DOHH2 (cell line): ENCODE measurements at regions not wholly inside any gene's neighbourhood (a gene's known extent, or its start where the extent isn't known, plus 50 kb on each side); places are given as distances from the start of the nearest gene placed in this dataset.

ENCODE experiments used
- H3F3A ChIP-seq: fragments of 200-600 bp; sonication (generic), shearing (Covaris generic); 2 replicates; pipeline ENCODE4 v1.6.0; 2016; ENCODE audit warnings: antibody characterized with exemption, mild to moderate bottlenecking; ENCODE audit not compliant: control insufficient read depth, insufficient read depth
- H3K27ac ChIP-seq: fragments of 200-600 bp; sonication (generic); 2 replicates; pipeline ENCODE4 v1.5.1; 2014; ENCODE audit warnings: low read depth, mild to moderate bottlenecking, low read length, moderate library complexity
- H3K27me3 ChIP-seq: fragments of 200-600 bp; sonication (generic); 2 replicates; pipeline ENCODE4 v1.6.1; 2014; ENCODE audit warnings: mild to moderate bottlenecking, low read length, mixed read lengths; ENCODE audit not compliant: control insufficient read depth
- H3K36me3 ChIP-seq: fragments of 200-600 bp; sonication (generic); 2 replicates; pipeline ENCODE4 v1.6.1; 2014; ENCODE audit warnings: mild to moderate bottlenecking, low read length, moderate library complexity, mixed read lengths; ENCODE audit not compliant: control insufficient read depth
- H3K4me1 ChIP-seq: fragments of 200-600 bp; sonication (generic); 2 replicates; pipeline ENCODE4 v1.6.1; 2014; ENCODE audit warnings: mild to moderate bottlenecking, low read length, mixed read lengths; ENCODE audit not compliant: control insufficient read depth
- H3K4me2 ChIP-seq: fragments of 200-600 bp; sonication (generic); 2 replicates; pipeline ENCODE4 v1.6.0; 2014; ENCODE audit warnings: mild to moderate bottlenecking, low read length, moderate library complexity
- H3K4me3 ChIP-seq: fragments of 200-600 bp; sonication (generic); 2 replicates; pipeline ENCODE4 v1.5.1; 2014; ENCODE audit warnings: mild to moderate bottlenecking, low read length, mixed read lengths
- H3K79me2 ChIP-seq: fragments of 200-600 bp; sonication (generic); 2 replicates; pipeline ENCODE4 v1.6.1; 2014; ENCODE audit warnings: mild to moderate bottlenecking, low read length, mixed read lengths; ENCODE audit not compliant: control insufficient read depth
- H3K9me2 ChIP-seq: fragments of 200-600 bp; sonication (generic); replicated peaks from 2 replicates; pipeline ENCODE4 v1.6.1; 2014; ENCODE audit warnings: mild to moderate bottlenecking, low read length, mixed read lengths; ENCODE audit not compliant: control insufficient read depth
- H3K9me3 ChIP-seq: fragments of 200-600 bp; sonication (generic); 2 replicates; pipeline ENCODE4 v1.6.1; 2014; ENCODE audit warnings: antibody characterized with exemption, low read length, mixed read lengths; ENCODE audit not compliant: control insufficient read depth, insufficient read depth
- H4K20me1 ChIP-seq: fragments of 200-600 bp; sonication (generic); 2 replicates; pipeline ENCODE4 v1.6.0; 2014; ENCODE audit warnings: low read depth, mild to moderate bottlenecking, antibody characterized with exemption, low read length, moderate library complexity; ENCODE audit not compliant: control insufficient read depth, insufficient read depth
- CTCF ChIP-seq: fragments of 200-600 bp; sonication (generic); IDR thresholded peaks from one replicate; pipeline ENCODE4 v1.5.1; 2014; ENCODE audit warnings: antibody characterized with exemption, mild to moderate bottlenecking, low read depth, low read length; ENCODE audit not compliant: poor library complexity, severe bottlenecking
- EZH2phosphoT487 ChIP-seq: fragments of 200-600 bp; sonication (generic); IDR thresholded peaks from 2 replicates; pipeline ENCODE4 v1.6.1; 2017; ENCODE audit warnings: borderline replicate concordance, mild to moderate bottlenecking, antibody characterized with exemption, low read length, moderate library complexity, mixed read lengths

GRCh38 chr5:174454890-174455289 is 269.5 kb upstream of the MSX2 start:
- H3K27ac ChIP-seq, result no peak overlapping the region
- no peak overlapping the region for H3K4me3 ChIP-seq

GRCh38 chr5:174455301-174455700 is 269.1 kb upstream of the MSX2 start:
- Histone ChIP-seq H3K36me3 (no peaks in the 10 kb centered on the region), H3K9me2 (no peaks in the 10 kb centered on the region), H3K4me1 (no peaks in the 10 kb centered on the region), H3K27me3 (no peaks in the 10 kb centered on the region), H3K4me3 (no peak overlapping the region), H3K27ac (no peak overlapping the region), H4K20me1 (no peaks in the 10 kb centered on the region), H3K4me2 (no peak overlapping the region), H3K9me3 (no peaks in the 10 kb centered on the region), H3F3A (no peaks in the 10 kb centered on the region), H3K79me2 (no peaks in the 10 kb centered on the region)
- no peak for TF ChIP-seq EZH2phosphoT487
- no peak for TF ChIP-seq CTCF

More at GRCh38 chr5:174454890-174455289, 269.5 kb upstream of the MSX2 start:
- Histone ChIP-seq H3K79me2 (no peaks in the 10 kb centered on the region), H3F3A (no peaks in the 10 kb centered on the region), H3K9me3 (no peaks in the 10 kb centered on the region), H3K4me1 (no peaks in the 10 kb centered on the region), H3K4me2 (no peak overlapping the region), H3K36me3 (no peaks in the 10 kb centered on the region), H3K27me3 (no peaks in the 10 kb centered on the region), H3K9me2 (no peaks in the 10 kb centered on the region), H4K20me1 (no peaks in the 10 kb centered on the region)
- TF ChIP-seq EZH2phosphoT487 (no peak), CTCF (no peak)

- no peaks in the 10 kb centered on the region for H4K20me1 ChIP-seq
- TF ChIP-seq EZH2phosphoT487 (no peak), CTCF (no peak)
- no peaks in the 10 kb centered on the region for H3F3A ChIP-seq
- no peaks in the 10 kb centered on the region for H3K36me3 ChIP-seq
- no peaks in the 10 kb centered on the region for H3K9me3 ChIP-seq
- H3K9me2 ChIP-seq, result no peaks in the 10 kb centered on the region
- H3K27ac ChIP-seq, result no peak overlapping the region
- H3K4me2 ChIP-seq, result no peak overlapping the region
- no peaks in the 10 kb centered on the region for H3K4me1 ChIP-seq
- H3K4me3 ChIP-seq, result no peak overlapping the region
- no peaks in the 10 kb centered on the region for H3K79me2 ChIP-seq
- no peaks in the 10 kb centered on the region for H3K27me3 ChIP-seq
Observed at GRCh38 chr5:174457141-174457678, 267.2 kb upstream of the MSX2 start.
